SK-N-SH (cell line): ENCODE measurements at regions not wholly inside any gene's neighbourhood (a gene's known extent, or its start where the extent isn't known, plus 50 kb on each side); places are given as distances from the start of the nearest gene placed in this dataset.

Experiments
- CTCF ChIA-PET: fragments of 300-600, 350-600 bp; formaldehyde crosslinking; extraction: SDS; loops from one replicate; lab custom pipeline; 2021; lab: Yijun Ruan, JAX
- POLR2A ChIA-PET: fragments of 350-600 bp; sonication (Branson Sonifier 250); formaldehyde crosslinking; extraction: SDS; loops from one replicate; lab custom pipeline; 2020; ENCODE audit warnings: antibody characterized with exemption, inconsistent platforms; lab: Yijun Ruan, JAX
- DNase-seq: peaks from one replicate; pipeline ENCODE4 v3.0.0; 2012
- H2AFZ ChIP-seq: fragments of 200-600 bp; sonication (generic); 2 replicates; pipeline ENCODE4 v1.8.1; 2016; ENCODE audit warnings: antibody characterized with exemption, mild to moderate bottlenecking, low read depth
- H3F3A ChIP-seq: fragments of 200-600 bp; sonication (generic); replicated peaks from 2 replicates; pipeline ENCODE3; 2016; ENCODE audit warnings: antibody characterized with exemption, mild to moderate bottlenecking; ENCODE audit not compliant: insufficient read depth
- H3K27ac ChIP-seq, 2 experiments: fragments of 200-500 bp in 1 of 2; fragments of 200-600 bp in 1 of 2; sonication (Bioruptor generic) in 1 of 2; sonication (generic), shearing (Covaris generic) in 1 of 2; 2 replicates each; pipeline versions ENCODE4 v1.5.1 to v1.6.1; 2014 to 2016; ENCODE audit warnings: low read depth in 2 of 2, inconsistent platforms in 1 of 2, low read length in 1 of 2, mild to moderate bottlenecking in 1 of 2, mixed read lengths in 1 of 2
- H3K27me3 ChIP-seq: fragments of 200-600 bp; sonication (generic), shearing (Covaris generic); 2 replicates; pipeline ENCODE4 v1.6.1; 2016; ENCODE audit warnings: mixed run types; ENCODE audit not compliant: insufficient read depth
- H3K36me3 ChIP-seq, 2 experiments: fragments of 200-500 bp in 1 of 2; fragments of 200-600 bp in 1 of 2; sonication (Bioruptor generic) in 1 of 2; sonication (generic) in 1 of 2; replicated peaks in 1 of 2; 2 replicates each; pipeline versions ENCODE3 to v1.5.1; 2014 to 2016; ENCODE audit warnings: low read length in 1 of 2, mild to moderate bottlenecking in 1 of 2; ENCODE audit not compliant: insufficient read depth in 2 of 2, control insufficient read depth in 1 of 2
- H3K4me1 ChIP-seq, 2 experiments: fragments of 200-500 bp in 1 of 2; fragments of 200-600 bp in 1 of 2; sonication (Bioruptor generic) in 1 of 2; sonication (generic), shearing (Covaris generic) in 1 of 2; 2 replicates each; pipeline versions ENCODE4 v1.5.1 to v1.6.1; 2014 to 2016; ENCODE audit warnings: low read depth in 1 of 2, low read length in 1 of 2, mixed run types in 1 of 2; ENCODE audit not compliant: insufficient read depth in 2 of 2, control insufficient read depth in 1 of 2
- H3K4me2 ChIP-seq: fragments of 200-600 bp; sonication (generic), shearing (Covaris generic); 2 replicates; pipeline ENCODE4 v1.6.1; 2017; ENCODE audit warnings: mixed run types
- H3K4me3 ChIP-seq, 2 experiments: fragments of 200-500 bp in 1 of 2; fragments of 200-600 bp in 1 of 2; sonication (Bioruptor generic) in 1 of 2; sonication (generic), shearing (Covaris generic) in 1 of 2; 2 replicates each; pipeline versions ENCODE4 v1.5.1 to v1.8.1; 2014 to 2016; ENCODE audit warnings: low read depth in 2 of 2, inconsistent platforms in 1 of 2, low read length in 1 of 2, mild to moderate bottlenecking in 1 of 2, mixed read lengths in 1 of 2, moderate library complexity in 1 of 2
- H3K79me2 ChIP-seq: fragments of 200-600 bp; sonication (generic); 2 replicates; pipeline ENCODE4 v1.8.1; 2017; ENCODE audit warnings: mild to moderate bottlenecking; ENCODE audit not compliant: insufficient read depth
- H3K9ac ChIP-seq: fragments of 200-600 bp; sonication (generic); 2 replicates; pipeline ENCODE4 v1.6.1; 2017; ENCODE audit warnings: mixed run types
- H3K9me2 ChIP-seq: fragments of 200-600 bp; sonication (generic); 2 replicates; pipeline ENCODE4 v1.6.1; 2017; ENCODE audit warnings: mixed run types
- H3K9me3 ChIP-seq: fragments of 200-600 bp; sonication (generic); 2 replicates; pipeline ENCODE4 v1.6.1; 2017; ENCODE audit warnings: mixed run types, mild to moderate bottlenecking, moderate library complexity
- H4K20me1 ChIP-seq: fragments of 200-600 bp; sonication (generic); 2 replicates; pipeline ENCODE4 v1.6.1; 2017; ENCODE audit warnings: mild to moderate bottlenecking, mixed run types; ENCODE audit not compliant: insufficient read depth
- ELF1 ChIP-seq: IDR thresholded peaks from 2 replicates; pipeline ENCODE4 v1.4.0; 2012
- EZH2phosphoT487 ChIP-seq: fragments of 200-600 bp; sonication (generic); IDR thresholded peaks from 2 replicates; pipeline ENCODE4 v1.6.1; 2017; ENCODE audit warnings: low read depth, mixed run types, mild to moderate bottlenecking, antibody characterized with exemption, moderate library complexity, borderline replicate concordance
- FOXJ3 ChIP-seq: sonication (generic); formaldehyde crosslinking; IDR thresholded peaks from 2 replicates; pipeline ENCODE4 v1.5.1; 2020; ENCODE audit warnings: mild to moderate bottlenecking, missing genetic modification reagents
- GABPA ChIP-seq: IDR thresholded peaks from 2 replicates; pipeline ENCODE4 v1.4.0; 2012; ENCODE audit warnings: low read depth, mild to moderate bottlenecking
- IRF3 ChIP-seq: fragments of 150-350 bp; IDR thresholded peaks from 2 replicates; pipeline ENCODE4 v1.6.1; 2016; ENCODE audit warnings: mild to moderate bottlenecking, low read depth, low read length
- JUND ChIP-seq: IDR thresholded peaks from 2 replicates; pipeline ENCODE4 v1.4.0; 2012
- MXI1 ChIP-seq: IDR thresholded peaks from 2 replicates; pipeline ENCODE4 v1.6.1; 2012; ENCODE audit warnings: mild to moderate bottlenecking, low read depth, low read length, improper control_type of control experiment
- RAD21 ChIP-seq: IDR thresholded peaks from 2 replicates; pipeline ENCODE4 v1.6.1; 2012; ENCODE audit warnings: mild to moderate bottlenecking, low read length
- RCOR1 ChIP-seq: fragments of 150-350 bp; IDR thresholded peaks from 2 replicates; pipeline ENCODE4 v1.6.1; 2017; ENCODE audit warnings: antibody characterized with exemption, low read length
- RFX5 ChIP-seq: IDR thresholded peaks from 2 replicates; pipeline ENCODE4 v1.6.1; 2012; ENCODE audit warnings: mild to moderate bottlenecking, improper control_type of control experiment, low read length
- RXRA ChIP-seq: IDR thresholded peaks from 2 replicates; pipeline ENCODE4 v1.4.0; 2012; ENCODE audit warnings: low read depth, mild to moderate bottlenecking, borderline replicate concordance
- SIN3A ChIP-seq: IDR thresholded peaks from 2 replicates; pipeline ENCODE4 v1.6.1; 2012; ENCODE audit warnings: low read depth, mild to moderate bottlenecking, low read length, moderate library complexity, borderline replicate concordance
- SMC3 ChIP-seq: IDR thresholded peaks from 2 replicates; pipeline ENCODE4 v1.6.1; 2012; ENCODE audit warnings: low read depth, low read length, improper control_type of control experiment
- TAF1 ChIP-seq: IDR thresholded peaks from 2 replicates; pipeline ENCODE4 v1.6.1; 2012; ENCODE audit warnings: low read depth, mild to moderate bottlenecking, low read length, moderate library complexity, borderline replicate concordance
- TCF12 ChIP-seq: IDR thresholded peaks from 2 replicates; pipeline ENCODE4 v1.4.0; 2012
- USF1 ChIP-seq: IDR thresholded peaks from 2 replicates; pipeline ENCODE4 v1.4.0; 2012; ENCODE audit warnings: low read depth, borderline replicate concordance
- WGBS: methylation state at CpG from one replicate; pipeline ENCODE4 v1.1.6; 2017; ENCODE audit warnings: low lambda C conversion rate; 5-methylcytosine and 5-hydroxymethylcytosine counted together
- TF ChIP-seq, protein P1 (sequence below): fragments of 200-600 bp; sonication (generic); IDR thresholded peaks from 2 replicates; pipeline ENCODE4 v1.6.1; 2017; ENCODE audit warnings: antibody characterized with exemption, mild to moderate bottlenecking, moderate library complexity
- TF ChIP-seq, protein P2 (sequence below): IDR thresholded peaks from 2 replicates; pipeline ENCODE4 v1.4.0; 2012; ENCODE audit warnings: low read depth
- TF ChIP-seq, protein P3 (sequence below): IDR thresholded peaks from 2 replicates; pipeline ENCODE4; 2012

GRCh38 chr4:141912831-141913230 lies 276.4 kb downstream of the IL15 start (continued):
- TF ChIP-seq SIN3A (no peak), SMC3 (no peak; the same call in 1 of the 2 replicates), JUND (no peak), USF1 (no peak)
- TF ChIP-seq, protein P1, sequence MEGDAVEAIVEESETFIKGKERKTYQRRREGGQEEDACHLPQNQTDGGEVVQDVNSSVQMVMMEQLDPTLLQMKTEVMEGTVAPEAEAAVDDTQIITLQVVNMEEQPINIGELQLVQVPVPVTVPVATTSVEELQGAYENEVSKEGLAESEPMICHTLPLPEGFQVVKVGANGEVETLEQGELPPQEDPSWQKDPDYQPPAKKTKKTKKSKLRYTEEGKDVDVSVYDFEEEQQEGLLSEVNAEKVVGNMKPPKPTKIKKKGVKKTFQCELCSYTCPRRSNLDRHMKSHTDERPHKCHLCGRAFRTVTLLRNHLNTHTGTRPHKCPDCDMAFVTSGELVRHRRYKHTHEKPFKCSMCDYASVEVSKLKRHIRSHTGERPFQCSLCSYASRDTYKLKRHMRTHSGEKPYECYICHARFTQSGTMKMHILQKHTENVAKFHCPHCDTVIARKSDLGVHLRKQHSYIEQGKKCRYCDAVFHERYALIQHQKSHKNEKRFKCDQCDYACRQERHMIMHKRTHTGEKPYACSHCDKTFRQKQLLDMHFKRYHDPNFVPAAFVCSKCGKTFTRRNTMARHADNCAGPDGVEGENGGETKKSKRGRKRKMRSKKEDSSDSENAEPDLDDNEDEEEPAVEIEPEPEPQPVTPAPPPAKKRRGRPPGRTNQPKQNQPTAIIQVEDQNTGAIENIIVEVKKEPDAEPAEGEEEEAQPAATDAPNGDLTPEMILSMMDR = no peak
- TF ChIP-seq, protein P2, sequence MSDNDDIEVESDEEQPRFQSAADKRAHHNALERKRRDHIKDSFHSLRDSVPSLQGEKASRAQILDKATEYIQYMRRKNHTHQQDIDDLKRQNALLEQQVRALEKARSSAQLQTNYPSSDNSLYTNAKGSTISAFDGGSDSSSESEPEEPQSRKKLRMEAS = no peak

- H3K4me3 ChIP-seq = no peak overlapping the region
- no peaks in the 10 kb centered on the region for H3K79me2 ChIP-seq
- ChIA-PET CTCF (interaction anchor here (0.6 to 1.8 kb wide), 2 partner anchors 12 to 128 kb away, joined by 3 to 4 read pairs; no protein-coding TSS in a partner anchor), POLR2A (no interaction called here)
- H3K4me1 ChIP-seq = peaks cover 0 to 10% of the 10 kb centered on the region in 2 experiments; a peak in 2 of 4 replicates
- H3K4me2 ChIP-seq = no peak overlapping the region
- no peaks in the 10 kb centered on the region for H3K27me3 ChIP-seq
- no peaks in the 10 kb centered on the region for H3K9me2 ChIP-seq
- H3F3A ChIP-seq = no peaks in the 10 kb centered on the region
- no peaks in the 10 kb centered on the region for H3K36me3 ChIP-seq
- H3K27ac ChIP-seq = no peak overlapping the region
- H3K9ac ChIP-seq = no peak overlapping the region
- 100% methylated on average over 1 of the region's 1 CpG for WGBS
- no peak for DNase-seq
- no peak overlapping the region for H2AFZ ChIP-seq
- H3K9me3 ChIP-seq = no peaks in the 10 kb centered on the region
- TF ChIP-seq MXI1 = no peak
- TF ChIP-seq RCOR1 = no peak
- no peak for TF ChIP-seq FOXJ3 (CRISPR knock-in tag)
- TF ChIP-seq RXRA = no peak
- no peak for TF ChIP-seq TAF1
- no peak for TF ChIP-seq RFX5
- TF ChIP-seq RAD21 = no peak
- no peak for TF ChIP-seq TCF12
- no peaks in the 10 kb centered on the region for H4K20me1 ChIP-seq
Measured at GRCh38 chr4:141913928-141914327, 277.5 kb downstream of the IL15 start.

- no peaks in the 10 kb centered on the region for H3K36me3 ChIP-seq
- H3K4me1 ChIP-seq = peaks cover 0 to 10% of the 10 kb centered on the region in 2 experiments; a peak in 2 of 4 replicates
- POLR2A ChIA-PET = no interaction called here
- H3K9me2 ChIP-seq = no peaks in the 10 kb centered on the region
- H3K9me3 ChIP-seq = no peaks in the 10 kb centered on the region
- H3K9ac ChIP-seq = no peak overlapping the region
- H3K27me3 ChIP-seq = no peaks in the 10 kb centered on the region
- H3F3A ChIP-seq = no peaks in the 10 kb centered on the region
- H3K27ac ChIP-seq = no peak overlapping the region
- H3K79me2 ChIP-seq = no peaks in the 10 kb centered on the region
- DNase-seq = no peak
- WGBS = 82% methylated on average over 1 of the region's 1 CpG
- H3K4me2 ChIP-seq = no peak overlapping the region
- H3K4me3 ChIP-seq = no peak overlapping the region
- H4K20me1 ChIP-seq = no peaks in the 10 kb centered on the region
- no peak overlapping the region; the same call in 1 of the 2 replicates for H2AFZ ChIP-seq
- CTCF ChIA-PET = interaction anchor here (0.6 kb wide), 1 partner anchor 127 kb away, joined by 3 read pairs; no protein-coding TSS in a partner anchor
- TF ChIP-seq, protein P1 = no peak
- TF ChIP-seq EZH2phosphoT487 = no peak
- TF ChIP-seq, protein P3, sequence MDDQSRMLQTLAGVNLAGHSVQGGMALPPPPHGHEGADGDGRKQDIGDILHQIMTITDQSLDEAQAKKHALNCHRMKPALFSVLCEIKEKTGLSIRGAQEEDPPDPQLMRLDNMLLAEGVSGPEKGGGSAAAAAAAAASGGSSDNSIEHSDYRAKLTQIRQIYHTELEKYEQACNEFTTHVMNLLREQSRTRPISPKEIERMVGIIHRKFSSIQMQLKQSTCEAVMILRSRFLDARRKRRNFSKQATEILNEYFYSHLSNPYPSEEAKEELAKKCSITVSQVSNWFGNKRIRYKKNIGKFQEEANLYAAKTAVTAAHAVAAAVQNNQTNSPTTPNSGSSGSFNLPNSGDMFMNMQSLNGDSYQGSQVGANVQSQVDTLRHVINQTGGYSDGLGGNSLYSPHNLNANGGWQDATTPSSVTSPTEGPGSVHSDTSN = no peak
- no peak for TF ChIP-seq MXI1
- no peak for TF ChIP-seq RAD21
- no peak for TF ChIP-seq ELF1
- TF ChIP-seq GABPA = no peak
- no peak for TF ChIP-seq IRF3
Measured at GRCh38 chr4:141914746-141915145, 278.4 kb downstream of the IL15 start.
